ENCODE measurements at regions not wholly inside any gene's neighbourhood (a gene's known extent, or its start where the extent isn't known, plus 50 kb on each side); places are given as distances from the start of the nearest gene placed in this dataset.

- no peak for DNase-seq
- TF ChIP-seq, protein P1, sequence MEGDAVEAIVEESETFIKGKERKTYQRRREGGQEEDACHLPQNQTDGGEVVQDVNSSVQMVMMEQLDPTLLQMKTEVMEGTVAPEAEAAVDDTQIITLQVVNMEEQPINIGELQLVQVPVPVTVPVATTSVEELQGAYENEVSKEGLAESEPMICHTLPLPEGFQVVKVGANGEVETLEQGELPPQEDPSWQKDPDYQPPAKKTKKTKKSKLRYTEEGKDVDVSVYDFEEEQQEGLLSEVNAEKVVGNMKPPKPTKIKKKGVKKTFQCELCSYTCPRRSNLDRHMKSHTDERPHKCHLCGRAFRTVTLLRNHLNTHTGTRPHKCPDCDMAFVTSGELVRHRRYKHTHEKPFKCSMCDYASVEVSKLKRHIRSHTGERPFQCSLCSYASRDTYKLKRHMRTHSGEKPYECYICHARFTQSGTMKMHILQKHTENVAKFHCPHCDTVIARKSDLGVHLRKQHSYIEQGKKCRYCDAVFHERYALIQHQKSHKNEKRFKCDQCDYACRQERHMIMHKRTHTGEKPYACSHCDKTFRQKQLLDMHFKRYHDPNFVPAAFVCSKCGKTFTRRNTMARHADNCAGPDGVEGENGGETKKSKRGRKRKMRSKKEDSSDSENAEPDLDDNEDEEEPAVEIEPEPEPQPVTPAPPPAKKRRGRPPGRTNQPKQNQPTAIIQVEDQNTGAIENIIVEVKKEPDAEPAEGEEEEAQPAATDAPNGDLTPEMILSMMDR (IDR thresholded peaks at IDR 0.05): no peak
- Mint-ChIP-seq H3K4me1 (ENCODE audit: low read depth) (peaks cover 14% of the 10 kb centered on the region), H3K4me3 (no peak overlapping the region), H3K36me3 (ENCODE audit: low read depth) (no peaks in the 10 kb centered on the region), H3K27ac (no peak overlapping the region), H3K27me3 (ENCODE audit: insufficient read depth) (peaks cover 14% of the 10 kb centered on the region), H3K9me3 (no peaks in the 10 kb centered on the region)
Measured at GRCh38 chr16:66254106-66254505, 112.4 kb upstream of the CDH5 start.

- Mint-ChIP-seq H3K27me3 (ENCODE audit: insufficient read depth) (peaks cover 15% of the 10 kb centered on the region), H3K9me3 (no peaks in the 10 kb centered on the region), H3K4me1 (ENCODE audit: low read depth) (peaks cover 26% of the 10 kb centered on the region), H3K36me3 (ENCODE audit: low read depth) (no peaks in the 10 kb centered on the region), H3K4me3 (no peak overlapping the region), H3K27ac (no peak overlapping the region)
- DNase-seq: no peak
- TF ChIP-seq, protein P1 (IDR thresholded peaks at IDR 0.05): no peak
Measured at GRCh38 chr16:66251476-66252160, 114.9 kb upstream of the CDH5 start.

DNA sequence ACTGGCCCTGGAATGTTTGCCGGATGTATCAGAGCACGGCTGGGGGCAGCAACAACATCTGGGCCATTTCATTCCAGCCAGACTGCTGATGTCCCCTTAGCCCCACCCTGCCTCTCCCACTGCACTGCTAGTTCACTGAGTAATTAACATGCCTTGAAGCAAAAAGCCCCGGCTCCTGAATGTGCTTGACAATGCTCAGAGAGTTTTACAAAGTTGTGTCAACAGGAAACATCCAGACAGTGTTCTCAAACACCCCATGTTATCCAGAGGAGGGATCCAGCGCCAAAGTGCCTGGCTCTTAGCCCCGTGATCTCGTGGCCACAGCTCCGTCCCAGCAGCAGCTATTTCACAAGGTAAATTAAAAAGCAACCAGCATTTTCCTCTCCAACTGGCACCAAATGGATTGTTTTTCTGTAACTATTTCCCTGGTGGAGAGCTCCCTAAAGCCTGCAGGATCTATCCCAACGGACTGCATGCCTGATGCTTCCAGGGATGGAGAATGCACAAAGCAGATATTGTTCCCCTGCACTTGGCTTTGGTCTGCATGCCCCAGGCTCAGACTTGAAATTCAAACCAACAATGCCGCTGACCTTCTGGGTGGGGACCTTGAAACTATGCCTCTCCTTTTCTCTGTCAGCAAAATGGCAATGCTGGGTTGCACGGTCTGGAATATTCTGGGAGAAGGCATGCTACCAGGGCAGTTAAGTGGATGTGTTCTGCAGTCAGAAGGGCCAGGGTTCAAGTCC is 115.6 kb upstream of the CDH5 start:
- peaks cover 26% of the 10 kb centered on the region for H3K4me1 Mint-ChIP-seq (ENCODE audit: low read depth)
- DNase-seq: peak; percentile 19
- H3K9me3 Mint-ChIP-seq: no peaks in the 10 kb centered on the region
- TF ChIP-seq, protein P1 (IDR thresholded peaks at IDR 0.05): no peak
- H3K27ac Mint-ChIP-seq: no peak overlapping the region; the same call in 1 of the 2 replicates
- peak overlapping the region; percentile 29; the same call in 1 of the 2 replicates for H3K4me3 Mint-ChIP-seq
- H3K27me3 Mint-ChIP-seq (ENCODE audit: insufficient read depth): peaks cover 11% of the 10 kb centered on the region
- no peaks in the 10 kb centered on the region for H3K36me3 Mint-ChIP-seq (ENCODE audit: low read depth)

- Mint-ChIP-seq H3K36me3 (ENCODE audit: low read depth) (no peaks in the 10 kb centered on the region), H3K4me3 (no peak overlapping the region), H3K4me1 (ENCODE audit: low read depth) (peaks cover 26% of the 10 kb centered on the region), H3K27ac (no peak overlapping the region), H3K27me3 (ENCODE audit: insufficient read depth) (peaks cover 14% of the 10 kb centered on the region), H3K9me3 (no peaks in the 10 kb centered on the region)
- TF ChIP-seq, protein P1 (IDR thresholded peaks at IDR 0.05): no peak
- DNase-seq: peak; percentile 25
Measured at GRCh38 chr16:66247516-66248481, 118.7 kb upstream of the CDH5 start.

DNA sequence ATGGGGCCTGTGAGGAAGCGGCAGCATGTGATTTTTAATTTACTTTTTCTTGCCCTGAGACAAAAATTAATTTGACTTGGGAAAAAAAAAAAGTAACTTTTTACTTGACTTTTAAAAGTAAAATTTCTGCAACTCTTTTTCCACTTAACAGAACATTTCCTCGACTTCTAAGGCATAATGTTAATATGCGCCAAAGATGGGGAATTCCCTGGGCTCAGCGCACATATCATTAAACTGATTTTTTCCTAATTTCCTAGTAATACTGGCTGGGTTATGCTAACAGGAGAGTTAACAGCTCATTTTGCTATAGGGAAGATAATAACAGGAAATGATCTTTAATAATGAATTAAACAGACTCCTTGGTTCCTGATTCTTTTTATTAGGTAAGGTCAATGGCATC is 120.6 kb upstream of the CDH5 start:
- Mint-ChIP-seq H3K36me3 (ENCODE audit: low read depth) (no peaks in the 10 kb centered on the region), H3K4me3 (no peak overlapping the region), H3K9me3 (no peaks in the 10 kb centered on the region), H3K27ac (no peak overlapping the region), H3K27me3 (ENCODE audit: insufficient read depth) (peaks cover 11% of the 10 kb centered on the region), H3K4me1 (ENCODE audit: low read depth) (peaks cover 18% of the 10 kb centered on the region)
- TF ChIP-seq, protein P1 (IDR thresholded peaks at IDR 0.05): no peak
- no peak for DNase-seq
